NK-92 treated with Interleukin-12 subunit alpha and Interleukin-12 subunit beta, amount 100 ng/mL, for 24 hours (cell line): ENCODE measurements at regions not wholly inside any gene's neighbourhood (a gene's known extent, or its start where the extent isn't known, plus 50 kb on each side); places are given as distances from the start of the nearest gene placed in this dataset.

Experiments
- DNase-seq: peaks from one replicate; lab custom pipeline; 2025; lab: John Stamatoyannopoulos, UW

DNA sequence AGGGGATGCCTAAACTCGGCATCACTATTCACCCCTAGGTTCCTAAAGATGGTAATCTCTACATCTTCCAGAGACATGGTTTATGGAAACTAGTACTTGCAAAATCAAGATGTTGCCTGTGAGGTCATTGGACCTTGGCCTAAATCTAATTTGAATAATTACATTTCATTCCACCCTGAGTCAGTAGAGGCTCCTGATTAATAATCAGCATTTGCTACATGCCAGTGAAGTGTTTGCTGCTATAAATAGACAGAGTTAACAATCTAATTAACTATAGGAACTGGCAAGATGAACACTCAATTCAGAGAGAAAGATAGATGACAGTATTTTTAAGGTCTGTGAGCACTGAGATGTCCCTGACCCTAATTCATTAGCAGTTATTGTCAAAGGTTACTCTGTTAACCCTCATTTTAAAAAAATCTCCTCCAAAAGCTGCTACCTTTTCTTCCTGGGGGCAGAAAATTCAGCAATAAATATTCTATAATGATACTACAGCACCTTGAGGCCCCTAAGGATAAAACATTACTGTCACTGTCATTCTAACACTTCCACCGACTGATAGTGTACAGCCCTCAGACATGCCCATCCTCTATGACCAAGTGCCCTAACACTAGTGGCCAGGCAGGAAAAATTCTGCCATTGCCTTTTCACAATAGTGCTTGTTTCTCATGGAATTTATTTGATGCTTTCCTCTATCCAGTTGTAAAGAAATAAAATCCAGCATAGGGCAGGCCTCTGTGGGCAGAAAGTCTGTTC, 65.7 kb upstream of the CCDC196 start:
- no peak for DNase-seq

DNA sequence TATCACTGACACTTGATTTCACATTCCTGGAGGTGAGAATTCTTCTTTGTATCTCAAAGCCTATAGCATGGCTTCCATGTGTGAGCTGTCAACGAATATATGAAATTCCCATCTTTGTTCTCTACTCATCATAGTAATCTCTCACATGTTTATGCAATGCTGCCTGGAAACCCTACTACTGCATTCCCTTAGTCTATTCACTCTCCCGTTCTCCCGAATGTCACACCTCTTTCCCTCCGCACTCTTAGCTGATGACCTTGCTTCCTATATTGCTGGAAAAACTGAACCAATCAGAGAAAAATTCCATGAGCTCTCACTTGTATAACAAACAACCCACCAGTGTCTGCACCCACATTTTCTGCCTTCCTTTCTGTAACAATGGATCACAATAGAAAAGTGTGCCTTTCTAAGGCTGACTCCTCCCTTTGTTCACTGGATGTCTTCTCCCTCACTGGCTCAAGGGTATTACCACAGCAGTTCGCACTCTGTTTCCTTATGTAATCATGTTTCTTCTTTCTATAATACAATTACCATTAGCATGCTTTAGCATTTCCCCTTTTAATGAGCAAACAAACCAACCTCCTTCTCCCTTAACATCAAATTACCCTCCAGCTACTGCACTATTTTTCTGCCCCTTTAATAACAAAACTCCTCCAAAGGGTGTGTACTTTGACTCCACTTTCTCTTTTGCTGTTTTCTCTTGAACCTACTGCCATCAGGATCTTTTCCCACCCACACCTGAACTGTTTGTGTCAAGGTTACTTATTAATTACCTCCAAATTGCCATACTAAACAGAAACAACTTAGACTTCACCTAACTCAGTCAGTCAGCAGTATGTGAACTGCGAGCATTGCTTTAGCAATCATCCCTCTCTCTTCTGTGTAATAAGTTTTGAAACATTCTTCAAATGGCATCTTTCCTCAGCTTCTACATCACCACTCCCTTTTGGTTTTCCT, 63.9 kb upstream of the CCDC196 start:
- DNase-seq = no peak

DNA sequence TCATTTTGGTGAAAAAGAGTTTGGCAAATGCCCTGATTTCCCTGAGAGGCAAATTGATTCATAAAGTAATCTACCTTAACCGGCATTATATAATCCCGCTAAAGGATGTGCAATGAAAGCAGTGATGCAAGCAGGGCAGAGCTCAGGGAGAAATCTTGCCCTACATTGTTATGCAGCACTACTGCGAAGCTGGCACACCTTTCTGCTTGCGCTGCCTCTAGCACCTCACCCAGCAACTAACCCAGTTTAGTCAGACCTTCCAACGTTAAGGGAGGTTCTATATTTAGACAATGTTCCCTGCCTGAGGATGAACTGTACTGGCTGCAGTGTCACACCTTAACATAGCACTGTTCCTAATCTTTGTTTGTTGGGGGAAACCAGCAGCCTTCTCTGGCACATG, 60.8 kb upstream of the CCDC196 start:
- no peak for DNase-seq

DNA sequence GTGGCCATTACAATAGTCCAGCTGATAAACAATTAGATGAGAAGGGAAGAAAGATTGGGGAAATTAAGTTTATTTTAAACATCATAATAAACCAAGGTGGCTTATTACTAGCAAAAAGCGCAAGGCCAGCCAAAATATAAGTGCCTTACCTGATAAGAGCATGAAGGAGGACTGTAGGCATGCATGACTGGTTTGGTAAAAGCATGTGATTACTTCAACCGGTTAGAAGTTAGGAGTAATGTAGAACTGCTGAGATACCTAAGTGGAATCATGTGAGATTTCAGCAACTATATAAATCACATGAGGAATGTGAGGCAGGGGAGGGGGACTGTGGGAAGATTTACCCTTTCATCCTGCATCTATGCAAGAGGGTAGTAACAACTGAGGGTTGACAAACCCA, 59.7 kb upstream of the CCDC196 start:
- DNase-seq = no peak

DNA sequence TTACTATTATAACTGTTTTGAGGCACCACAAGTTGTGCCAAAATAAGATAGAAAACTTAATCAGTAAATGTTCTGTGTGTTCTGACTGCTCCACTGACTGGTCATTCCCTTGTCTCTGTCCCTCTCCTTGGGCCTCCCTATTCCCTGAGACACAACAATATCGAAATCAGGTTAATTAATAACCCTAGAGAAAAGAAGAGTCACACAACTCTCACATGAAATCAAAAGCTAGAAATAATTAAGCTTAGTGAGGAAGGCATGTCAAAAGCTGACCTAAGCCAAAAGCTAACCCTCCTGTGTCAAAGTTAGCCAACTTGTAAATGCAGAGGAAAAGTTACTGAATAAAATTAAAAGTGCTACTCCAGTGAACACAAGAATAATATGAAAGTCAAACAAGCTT, 53.8 kb upstream of the CCDC196 start:
- DNase-seq = no peak

DNA sequence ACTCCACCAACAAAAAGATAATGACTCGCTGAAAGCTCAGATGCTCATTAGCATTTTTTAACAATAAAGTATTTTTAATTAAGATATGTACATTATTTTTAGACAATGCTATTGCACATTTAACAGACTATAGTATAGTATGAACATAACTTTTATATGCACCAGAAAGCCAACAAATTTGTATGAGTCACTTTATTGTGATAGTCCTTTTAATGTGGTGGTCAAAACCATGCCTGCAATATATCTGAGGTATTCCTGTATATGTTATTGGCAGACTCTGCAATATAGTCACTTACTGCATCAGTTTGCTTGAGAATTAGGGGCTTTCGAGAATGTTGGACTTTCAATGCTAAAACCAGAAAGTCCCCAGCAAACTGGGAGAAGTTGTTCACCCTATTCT, 51.7 kb upstream of the CCDC196 start:
- DNase-seq = no peak

DNA sequence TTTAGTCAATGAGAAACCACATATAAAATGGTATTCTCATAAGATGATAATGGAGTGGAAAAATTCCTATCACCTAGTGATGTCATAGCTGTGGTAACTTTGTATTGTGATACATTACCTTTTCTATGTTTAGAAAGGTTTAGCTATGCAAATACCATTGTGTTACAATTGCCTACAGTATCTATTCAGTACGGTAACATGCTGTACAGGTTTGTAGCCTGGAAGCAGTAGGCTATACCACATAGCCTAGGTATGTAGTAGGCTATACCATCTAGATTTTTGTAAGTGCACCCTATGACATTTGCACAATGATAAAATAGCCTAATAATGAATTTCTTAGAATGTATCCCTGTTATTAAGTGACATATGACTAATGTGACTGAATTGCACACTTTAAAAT, 50.5 kb upstream of the CCDC196 start:
- DNase-seq = no peak
